ENCODE measurements at regions not wholly inside any gene's neighbourhood (a gene's known extent, or its start where the extent isn't known, plus 50 kb on each side); places are given as distances from the start of the nearest gene placed in this dataset.

- TF ChIP-seq CTCF (IDR thresholded peaks at IDR 0.05): no peak
- no peak for TF ChIP-seq POLR2AphosphoS5 (IDR thresholded peaks at IDR 0.05)
Measured at GRCh38 chr21:28540514-28540913, 452.2 kb downstream of the LTN1 start.
